ENCODE measurements at regions not wholly inside any gene's neighbourhood (a gene's known extent, or its start where the extent isn't known, plus 50 kb on each side); places are given as distances from the start of the nearest gene placed in this dataset.

- H3K36me3 Mint-ChIP-seq (ENCODE audit: insufficient read depth, unreplicated experiment) = peaks cover 5% of the 10 kb centered on the region
- no peak for DNase-seq
- intact Hi-C loops (cut with micrococcal nuclease; ENCODE audit: unreplicated experiment) = no loop called here
- H3K27me3 Mint-ChIP-seq (ENCODE audit: unreplicated experiment) = no peaks in the 10 kb centered on the region
- no peak for TF ChIP-seq CTCF (IDR thresholded peaks at IDR 0.05; ENCODE audit: unreplicated experiment)
- CTCF ChIA-PET = no interaction called here
- no peaks in the 10 kb centered on the region for H3K4me1 Mint-ChIP-seq (ENCODE audit: low read depth, unreplicated experiment)
- peaks cover 2% of the 10 kb centered on the region for H3K9me3 Mint-ChIP-seq (ENCODE audit: low read depth, unreplicated experiment)
- H3K27ac Mint-ChIP-seq (ENCODE audit: unreplicated experiment) = no peak overlapping the region
- no TSS peak for BruUV-seq (replicated peaks)
- H3K4me3 Mint-ChIP-seq (ENCODE audit: low read depth, unreplicated experiment) = no peak overlapping the region
These were observed 1270.4 kb downstream of the ADGRL3 start for GRCh38 chr4:62470421-62470983.

GRCh38 chr4:62470020-62470419 is 1269.9 kb downstream of the ADGRL3 start:
- TF ChIP-seq CTCF (IDR thresholded peaks at IDR 0.05; ENCODE audit: unreplicated experiment) = no peak
- Mint-ChIP-seq H3K27ac (ENCODE audit: unreplicated experiment) (no peak overlapping the region), H3K27me3 (ENCODE audit: unreplicated experiment) (no peaks in the 10 kb centered on the region), H3K4me1 (ENCODE audit: low read depth, unreplicated experiment) (no peaks in the 10 kb centered on the region), H3K4me3 (ENCODE audit: low read depth, unreplicated experiment) (no peak overlapping the region), H3K36me3 (ENCODE audit: insufficient read depth, unreplicated experiment) (peaks cover 5% of the 10 kb centered on the region), H3K9me3 (ENCODE audit: low read depth, unreplicated experiment) (peaks cover 2% of the 10 kb centered on the region)
- no peak for DNase-seq
- CTCF ChIA-PET = no interaction called here
- no TSS peak for BruUV-seq (replicated peaks)
- intact Hi-C loops (cut with micrococcal nuclease; ENCODE audit: unreplicated experiment) = no loop called here

DNA sequence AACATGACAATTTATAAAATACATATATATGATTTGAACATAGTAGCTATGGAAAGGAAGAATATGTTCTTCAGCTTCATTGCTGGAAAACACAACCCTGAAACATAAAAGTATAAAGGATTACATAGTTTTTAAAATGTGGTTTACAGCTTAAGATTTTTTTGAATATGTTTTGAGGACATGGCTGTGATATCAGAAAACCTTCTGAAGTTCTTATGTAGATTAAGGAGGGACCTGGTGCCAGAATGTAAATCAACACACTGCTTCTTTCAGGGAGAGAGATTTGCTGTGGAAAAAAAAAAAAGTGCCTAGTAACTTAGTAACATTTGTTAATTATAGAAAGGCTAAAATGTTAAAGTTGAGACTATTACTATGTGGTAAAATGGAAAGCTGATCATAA is 1261.8 kb downstream of the ADGRL3 start:
- Mint-ChIP-seq H3K27me3 (ENCODE audit: unreplicated experiment) (no peaks in the 10 kb centered on the region), H3K27ac (ENCODE audit: unreplicated experiment) (no peak overlapping the region), H3K36me3 (ENCODE audit: insufficient read depth, unreplicated experiment) (no peaks in the 10 kb centered on the region), H3K4me1 (ENCODE audit: low read depth, unreplicated experiment) (no peaks in the 10 kb centered on the region), H3K4me3 (ENCODE audit: low read depth, unreplicated experiment) (no peak overlapping the region), H3K9me3 (ENCODE audit: low read depth, unreplicated experiment) (peaks cover 11% of the 10 kb centered on the region)
- BruUV-seq (replicated peaks) = no TSS peak
- intact Hi-C loops (cut with micrococcal nuclease; ENCODE audit: unreplicated experiment) = no loop called here
- no peak for TF ChIP-seq CTCF (IDR thresholded peaks at IDR 0.05; ENCODE audit: unreplicated experiment)
- no peak for DNase-seq
- CTCF ChIA-PET = no interaction called here

DNA sequence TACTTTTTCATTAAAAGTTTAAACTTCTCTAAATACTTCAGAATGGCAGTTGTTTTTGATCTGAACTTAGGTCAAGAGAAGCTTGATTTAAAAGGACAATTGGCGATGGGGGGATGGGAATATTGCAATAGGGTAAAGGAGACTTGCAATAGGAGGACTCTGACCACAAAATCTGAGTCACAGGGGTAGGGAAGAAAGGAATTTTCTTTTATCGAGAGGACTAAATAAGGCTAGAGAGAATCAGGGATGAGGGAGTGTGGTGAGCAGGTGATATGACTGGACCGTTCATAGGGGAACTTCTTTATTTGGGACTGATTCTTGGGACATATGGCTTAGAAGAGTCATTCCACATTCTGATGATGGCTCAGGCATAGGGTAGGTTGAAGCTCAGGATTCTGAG is 1260.2 kb downstream of the ADGRL3 start:
- H3K4me3 Mint-ChIP-seq (ENCODE audit: low read depth, unreplicated experiment) = no peak overlapping the region
- no peaks in the 10 kb centered on the region for H3K27me3 Mint-ChIP-seq (ENCODE audit: unreplicated experiment)
- CTCF ChIA-PET = no interaction called here
- H3K9me3 Mint-ChIP-seq (ENCODE audit: low read depth, unreplicated experiment) = peaks cover 8% of the 10 kb centered on the region
- no peaks in the 10 kb centered on the region for H3K4me1 Mint-ChIP-seq (ENCODE audit: low read depth, unreplicated experiment)
- intact Hi-C loops (cut with micrococcal nuclease; ENCODE audit: unreplicated experiment) = no loop called here
- BruUV-seq (replicated peaks) = no TSS peak
- no peak for DNase-seq
- no peaks in the 10 kb centered on the region for H3K36me3 Mint-ChIP-seq (ENCODE audit: insufficient read depth, unreplicated experiment)
- no peak for TF ChIP-seq CTCF (IDR thresholded peaks at IDR 0.05; ENCODE audit: unreplicated experiment)
- H3K27ac Mint-ChIP-seq (ENCODE audit: unreplicated experiment) = no peak overlapping the region
